Peyer's patch (tissue), 4 donors: ENCODE measurements at regions not wholly inside any gene's neighbourhood (a gene's known extent, or its start where the extent isn't known, plus 50 kb on each side); places are given as distances from the start of the nearest gene placed in this dataset.

Experiments used
- DNase-seq, 3 donors: peaks; one replicate each; pipeline ENCODE4 v3.0.0-alpha.2; 2017 to 2019
- H3K27ac ChIP-seq, 4 donors: fragments of 200-600 bp; sonication (generic); one replicate each; pipeline ENCODE4 v1.5.1; 2016 to 2019
- H3K27me3 ChIP-seq, 2 donors: fragments of 200-600 bp; sonication (generic); one replicate each; pipeline ENCODE4 v1.5.1; 2019
- H3K36me3 ChIP-seq, 3 donors: fragments of 200-600 bp; sonication (generic); one replicate each; pipeline ENCODE4 v1.5.1; 2016 to 2019
- H3K4me1 ChIP-seq, 4 donors: fragments of 200-600 bp; sonication (generic); one replicate each; pipeline ENCODE4 v1.5.1; 2016 to 2019
- H3K4me3 ChIP-seq, 4 donors: fragments of 200-600 bp; sonication (generic); 1 replicate in 3 of 4; 2 replicates in 1 of 4; pipeline ENCODE4 v1.5.1; 2016 to 2019; ENCODE audit warnings: mild to moderate bottlenecking in 1 of 4
- H3K9me3 ChIP-seq, 4 donors: fragments of 200-600 bp; sonication (generic); one replicate each; pipeline ENCODE4 v1.5.1; 2016 to 2019; ENCODE audit warnings: mild to moderate bottlenecking in 1 of 4
- POLR2A ChIP-seq, 2 donors: fragments of 450-650 bp; IDR thresholded peaks; one replicate each; pipeline ENCODE4 v1.5.1; 2017; ENCODE audit warnings: antibody characterized with exemption in 2 of 2, mild to moderate bottlenecking in 2 of 2, moderate library complexity in 2 of 2
- TF ChIP-seq, protein P1 (sequence below), 6 experiments: fragments of 450-650 bp in 4 of 6; fragments of 200-600 bp in 2 of 6; sonication (generic) in 1 of 6; IDR thresholded peaks; one replicate each; pipeline ENCODE4 v1.5.1; 2017 to 2019; ENCODE audit warnings: antibody characterized with exemption in 6 of 6, mild to moderate bottlenecking in 3 of 6, moderate library complexity in 1 of 6

DNA sequence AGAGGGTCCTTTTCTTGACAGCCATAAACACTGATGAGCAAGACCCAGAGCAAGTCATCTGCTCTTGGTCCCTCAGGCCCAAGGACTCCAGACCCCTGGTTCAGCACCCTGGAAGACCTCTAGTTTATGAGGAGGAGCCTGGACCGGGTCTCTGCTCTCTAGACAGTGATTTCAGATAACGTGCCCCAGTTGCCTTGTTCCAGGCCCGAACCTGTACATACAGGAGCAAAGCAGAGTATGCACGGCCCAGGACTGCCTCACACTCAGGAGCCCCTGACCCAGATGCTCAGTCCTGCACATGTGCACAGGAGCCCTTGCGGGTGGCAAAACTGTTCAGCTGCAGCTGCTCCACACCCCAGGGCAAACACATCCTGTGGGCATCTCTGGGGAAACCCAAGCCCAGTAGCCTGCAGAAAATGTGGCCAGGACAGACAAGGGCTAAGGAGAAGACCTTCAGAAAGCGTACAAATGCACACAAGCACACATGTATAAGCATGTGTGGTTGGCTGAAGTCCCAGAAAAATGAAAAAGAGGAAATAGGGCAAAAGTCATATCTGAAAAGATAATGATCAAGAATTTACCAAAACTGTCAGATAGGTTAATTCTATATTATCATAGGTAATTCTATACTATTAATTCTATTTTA, 59.9 kb upstream of the CORO2B start:
- H3K9me3 ChIP-seq, result no peaks in the 10 kb centered on the region
- no peak for DNase-seq
- no peaks in the 10 kb centered on the region for H3K27me3 ChIP-seq
- TF ChIP-seq POLR2A (IDR thresholded peaks at IDR 0.05), result no peak
- TF ChIP-seq, protein P1, sequence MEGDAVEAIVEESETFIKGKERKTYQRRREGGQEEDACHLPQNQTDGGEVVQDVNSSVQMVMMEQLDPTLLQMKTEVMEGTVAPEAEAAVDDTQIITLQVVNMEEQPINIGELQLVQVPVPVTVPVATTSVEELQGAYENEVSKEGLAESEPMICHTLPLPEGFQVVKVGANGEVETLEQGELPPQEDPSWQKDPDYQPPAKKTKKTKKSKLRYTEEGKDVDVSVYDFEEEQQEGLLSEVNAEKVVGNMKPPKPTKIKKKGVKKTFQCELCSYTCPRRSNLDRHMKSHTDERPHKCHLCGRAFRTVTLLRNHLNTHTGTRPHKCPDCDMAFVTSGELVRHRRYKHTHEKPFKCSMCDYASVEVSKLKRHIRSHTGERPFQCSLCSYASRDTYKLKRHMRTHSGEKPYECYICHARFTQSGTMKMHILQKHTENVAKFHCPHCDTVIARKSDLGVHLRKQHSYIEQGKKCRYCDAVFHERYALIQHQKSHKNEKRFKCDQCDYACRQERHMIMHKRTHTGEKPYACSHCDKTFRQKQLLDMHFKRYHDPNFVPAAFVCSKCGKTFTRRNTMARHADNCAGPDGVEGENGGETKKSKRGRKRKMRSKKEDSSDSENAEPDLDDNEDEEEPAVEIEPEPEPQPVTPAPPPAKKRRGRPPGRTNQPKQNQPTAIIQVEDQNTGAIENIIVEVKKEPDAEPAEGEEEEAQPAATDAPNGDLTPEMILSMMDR (IDR thresholded peaks at IDR 0.05), result no peak
- no peaks in the 10 kb centered on the region for H3K4me1 ChIP-seq
- H3K4me3 ChIP-seq, result no peak overlapping the region
- H3K27ac ChIP-seq, result no peak overlapping the region
- H3K36me3 ChIP-seq, result no peaks in the 10 kb centered on the region

DNA sequence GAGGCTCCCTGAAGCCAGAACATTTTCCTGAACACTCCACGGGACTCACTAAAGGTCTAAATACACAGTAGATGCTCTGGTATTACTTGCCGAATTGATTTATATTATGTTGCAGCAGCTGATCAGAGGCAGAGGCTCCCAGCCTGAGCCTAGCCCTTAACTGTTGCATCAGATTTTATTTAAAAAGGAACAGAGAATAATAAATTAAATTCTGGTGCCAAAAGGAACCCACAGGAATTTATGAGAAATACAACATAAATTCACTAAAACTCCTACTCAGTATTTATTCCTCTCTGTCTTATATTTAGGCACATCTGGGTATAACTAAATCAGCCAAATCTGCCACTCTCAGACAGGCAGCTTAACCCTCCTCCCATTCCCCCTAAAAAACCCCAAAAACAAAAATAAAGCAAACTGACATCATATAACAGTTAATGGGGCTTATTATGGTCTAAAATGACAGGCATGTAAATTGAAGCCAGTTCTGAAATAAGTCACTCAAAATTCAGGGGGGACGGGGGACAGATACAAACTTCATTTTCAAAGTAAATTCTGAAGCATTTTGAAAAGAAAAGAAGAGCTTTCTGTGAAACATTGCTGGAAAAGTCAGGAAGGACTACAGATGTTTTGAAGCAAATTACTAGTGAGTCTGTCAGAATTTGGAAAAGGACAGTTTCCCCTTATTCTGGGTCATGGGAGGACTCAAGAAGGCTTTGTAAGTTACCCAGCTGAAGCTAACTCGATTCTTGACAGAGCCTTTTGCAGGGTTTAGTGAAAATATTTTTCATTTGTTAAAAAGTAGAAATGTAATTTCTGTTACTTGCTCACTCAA, 53.8 kb upstream of the CORO2B start:
- no peak for DNase-seq
- Histone ChIP-seq H3K4me3 (no peak overlapping the region), H3K36me3 (no peaks in the 10 kb centered on the region), H3K9me3 (no peaks in the 10 kb centered on the region), H3K4me1 (no peaks in the 10 kb centered on the region), H3K27ac (peak overlapping the region in 1 of 4 donors; percentile 7), H3K27me3 (no peaks in the 10 kb centered on the region)
- no peak for TF ChIP-seq POLR2A (IDR thresholded peaks at IDR 0.05)
- TF ChIP-seq, protein P1 (IDR thresholded peaks at IDR 0.05), result no peak

DNA sequence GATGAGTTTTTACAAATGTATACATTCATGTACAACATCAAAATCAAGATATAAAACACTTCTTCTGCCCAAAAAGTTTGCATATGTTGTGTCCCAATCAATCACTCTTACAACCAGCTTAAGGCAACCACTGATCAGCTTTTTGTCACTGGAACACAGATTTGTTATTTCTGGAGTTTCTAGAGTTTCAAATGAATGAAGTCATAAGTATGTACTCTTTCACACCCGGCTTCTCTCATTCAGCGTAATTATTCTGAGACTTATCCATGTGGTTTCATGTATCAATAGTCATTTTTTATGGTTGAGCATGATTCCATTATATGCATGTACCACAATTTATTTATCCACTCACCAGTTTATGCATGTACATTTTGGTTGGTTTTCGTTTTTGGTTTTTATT, 53.0 kb upstream of the CORO2B start:
- no peaks in the 10 kb centered on the region for H3K4me1 ChIP-seq
- no peaks in the 10 kb centered on the region for H3K27me3 ChIP-seq
- TF ChIP-seq POLR2A (IDR thresholded peaks at IDR 0.05), result no peak
- TF ChIP-seq, protein P1 (IDR thresholded peaks at IDR 0.05), result no peak
- no peak overlapping the region for H3K27ac ChIP-seq
- no peak overlapping the region for H3K4me3 ChIP-seq
- no peak for DNase-seq
- no peaks in the 10 kb centered on the region for H3K9me3 ChIP-seq
- no peaks in the 10 kb centered on the region for H3K36me3 ChIP-seq

DNA sequence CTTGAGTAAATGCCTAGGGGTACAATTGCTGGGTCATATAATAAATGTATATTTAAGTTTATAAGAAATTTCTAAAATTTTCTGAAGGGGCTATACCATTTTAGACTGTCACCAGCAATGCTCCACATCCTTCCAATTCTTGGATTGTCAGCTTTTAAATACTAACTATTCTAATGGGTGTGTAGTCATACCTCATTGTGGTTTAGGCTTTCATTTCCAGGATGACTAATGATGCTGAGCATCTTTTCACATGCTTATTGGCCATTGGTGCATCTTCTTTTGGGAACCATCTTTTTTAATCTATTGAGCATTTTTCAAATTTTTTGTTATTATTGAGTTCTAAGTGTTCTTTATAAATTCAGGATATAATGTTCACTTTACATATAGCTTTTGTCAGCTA, 52.5 kb upstream of the CORO2B start:
- no peaks in the 10 kb centered on the region for H3K36me3 ChIP-seq
- no peaks in the 10 kb centered on the region for H3K4me1 ChIP-seq
- no peaks in the 10 kb centered on the region for H3K27me3 ChIP-seq
- no peak overlapping the region for H3K4me3 ChIP-seq
- H3K9me3 ChIP-seq, result no peaks in the 10 kb centered on the region
- TF ChIP-seq POLR2A (IDR thresholded peaks at IDR 0.05), result no peak
- TF ChIP-seq, protein P1 (IDR thresholded peaks at IDR 0.05), result no peak
- no peak overlapping the region for H3K27ac ChIP-seq
- DNase-seq, result no peak

DNA sequence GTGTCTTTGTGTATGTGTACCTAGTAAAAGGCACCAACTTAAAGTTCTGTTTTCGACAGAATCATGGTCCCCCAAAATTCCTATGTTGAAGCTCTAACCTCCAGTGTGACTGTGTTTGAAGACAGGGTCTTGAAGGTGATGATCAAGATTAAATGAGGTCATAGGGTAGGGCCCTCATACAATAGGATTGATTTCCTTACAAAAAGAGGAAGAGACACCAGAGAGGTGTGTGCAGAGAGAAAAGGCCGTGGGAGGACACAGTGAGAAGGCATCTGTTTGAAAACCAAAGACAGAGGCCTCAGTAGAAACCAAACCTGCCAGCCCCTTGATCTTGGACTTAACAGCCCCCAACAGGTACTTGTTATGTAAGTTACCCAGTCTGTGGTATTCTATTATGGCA, 52.0 kb upstream of the CORO2B start:
- Histone ChIP-seq H3K27me3 (no peaks in the 10 kb centered on the region), H3K4me3 (no peak overlapping the region), H3K9me3 (no peaks in the 10 kb centered on the region), H3K27ac (no peak overlapping the region), H3K4me1 (no peaks in the 10 kb centered on the region), H3K36me3 (no peaks in the 10 kb centered on the region)
- no peak for TF ChIP-seq POLR2A (IDR thresholded peaks at IDR 0.05)
- TF ChIP-seq, protein P1 (IDR thresholded peaks at IDR 0.05), result no peak
- DNase-seq, result no peak
